Common myeloid progenitor, CD34-positive (primary cell): ENCODE measurements at regions not wholly inside any gene's neighbourhood (a gene's known extent, or its start where the extent isn't known, plus 50 kb on each side); places are given as distances from the start of the nearest gene placed in this dataset.

Experiments
- CTCF ChIA-PET: fragments of 350-600 bp; sonication (Branson Sonifier 250); formaldehyde crosslinking; loops from one replicate; lab custom pipeline; 2021; ENCODE audit warnings: antibody characterized with exemption; lab: Charles Lee
- POLR2A ChIA-PET: fragments of 350-600 bp; sonication (Branson Sonifier 250); formaldehyde crosslinking; loops from one replicate; lab custom pipeline; 2021; ENCODE audit warnings: antibody characterized with exemption; lab: Charles Lee
- DNase-seq, 3 donors: peaks; one replicate each; pipeline versions ENCODE4 v3.0.0 to v3.0.0-alpha.2; 2013
- H3K27ac ChIP-seq, 2 experiments: 1 replicate in 1 of 2; 2 replicates in 1 of 2; pipeline ENCODE4 v1.7.0; 2013; ENCODE audit warnings: inconsistent platforms in 2 of 2, low read length in 2 of 2, mild to moderate bottlenecking in 2 of 2, low read depth in 1 of 2, moderate library complexity in 1 of 2; ENCODE audit not compliant: severe bottlenecking in 2 of 2, insufficient read depth in 1 of 2, poor library complexity in 1 of 2
- H3K27me3 ChIP-seq, 5 experiments: replicated peaks in 2 of 5; 1 replicate in 3 of 5; 2 replicates in 2 of 5; pipeline versions ENCODE4 v1.6.1 to v1.7.0; 2013; ENCODE audit warnings: low read length in 4 of 5, mild to moderate bottlenecking in 2 of 5, moderate library complexity in 2 of 5, inconsistent platforms in 1 of 5; ENCODE audit not compliant: insufficient read depth in 5 of 5, control insufficient read depth in 4 of 5
- H3K36me3 ChIP-seq, 4 experiments: 1 replicate in 2 of 4; 2 replicates in 2 of 4; pipeline versions ENCODE4 v1.6.1 to v1.7.0; 2013; ENCODE audit warnings: low read length in 3 of 4, control low read depth in 1 of 4, mild to moderate bottlenecking in 1 of 4; ENCODE audit not compliant: control insufficient read depth in 4 of 4, insufficient read depth in 4 of 4
- H3K4me1 ChIP-seq, 4 experiments: 1 replicate in 3 of 4; 2 replicates in 1 of 4; pipeline versions ENCODE4 v1.6.1 to v1.7.1; 2013; ENCODE audit warnings: low read length in 3 of 4, mild to moderate bottlenecking in 3 of 4, control low read depth in 1 of 4, inconsistent platforms in 1 of 4, moderate library complexity in 1 of 4; ENCODE audit not compliant: control insufficient read depth in 4 of 4, insufficient read depth in 4 of 4; ENCODE audit errors: control extremely low read depth in 1 of 4
- H3K4me3 ChIP-seq, 7 experiments: 1 replicate in 4 of 7; 2 replicates in 3 of 7; pipeline versions ENCODE4 v1.5.1 to v1.7.0; 2013; ENCODE audit warnings: mild to moderate bottlenecking in 7 of 7, low read length in 6 of 7, moderate library complexity in 6 of 7, inconsistent platforms in 2 of 7, low read depth in 2 of 7, control low read depth in 1 of 7; ENCODE audit not compliant: insufficient read depth in 4 of 7, control insufficient read depth in 1 of 7; ENCODE audit errors: extremely low read depth in 1 of 7
- H3K9me3 ChIP-seq, 5 experiments: 1 replicate in 4 of 5; 2 replicates in 1 of 5; pipeline versions ENCODE4 v1.6.1 to v1.7.1; 2013; ENCODE audit warnings: low read length in 4 of 5, mild to moderate bottlenecking in 2 of 5, inconsistent platforms in 1 of 5, low read depth in 1 of 5, moderate library complexity in 1 of 5; ENCODE audit not compliant: control insufficient read depth in 4 of 5, insufficient read depth in 2 of 5; ENCODE audit errors: control extremely low read depth in 1 of 5
- WGBS: methylation state at CpG from one replicate; pipeline ENCODE4 v1.1.5; 2013; ENCODE audit not compliant: insufficient coverage; 5-methylcytosine and 5-hydroxymethylcytosine counted together

DNA sequence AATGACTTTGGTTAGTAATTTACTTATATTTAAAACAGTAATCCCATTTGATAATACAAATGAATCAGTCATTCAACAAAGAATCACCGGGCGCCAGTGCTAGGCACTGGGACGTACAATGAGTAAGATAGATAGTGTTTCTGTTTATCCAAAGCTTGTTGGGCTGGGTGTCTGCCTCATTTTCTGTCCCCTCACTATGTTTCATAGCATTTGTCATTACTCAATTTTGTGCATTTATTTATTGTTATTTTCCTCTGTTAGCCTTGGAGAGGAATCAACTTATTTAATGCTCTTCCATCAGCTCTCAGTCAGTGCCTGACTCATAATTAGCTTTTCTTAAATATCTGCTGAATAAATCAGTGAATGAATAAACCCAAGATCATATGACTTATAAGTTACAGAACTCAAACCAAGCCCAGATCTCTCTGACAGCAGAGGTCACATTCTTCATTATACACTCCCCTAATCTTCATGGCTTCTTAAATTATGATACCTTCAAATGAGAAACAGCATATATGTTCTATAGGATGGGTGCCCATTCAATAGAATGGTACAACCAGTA lies 86.2 kb downstream of the TSPAN8 start:
- no peak overlapping the region for H3K4me3 ChIP-seq
- CTCF ChIA-PET, result no interaction called here
- POLR2A ChIA-PET, result no interaction called here
- H3K9me3 ChIP-seq, result peaks cover 0 to 1% (median 0%) of the 10 kb centered on the region in 5 experiments
- no peaks in the 10 kb centered on the region for H3K36me3 ChIP-seq
- no CpG with 5 or more reads among the region's 3 CpGs for WGBS
- H3K4me1 ChIP-seq, result no peaks in the 10 kb centered on the region
- H3K27me3 ChIP-seq, result no peaks in the 10 kb centered on the region
- no peak for DNase-seq
- H3K27ac ChIP-seq, result no peak overlapping the region

DNA sequence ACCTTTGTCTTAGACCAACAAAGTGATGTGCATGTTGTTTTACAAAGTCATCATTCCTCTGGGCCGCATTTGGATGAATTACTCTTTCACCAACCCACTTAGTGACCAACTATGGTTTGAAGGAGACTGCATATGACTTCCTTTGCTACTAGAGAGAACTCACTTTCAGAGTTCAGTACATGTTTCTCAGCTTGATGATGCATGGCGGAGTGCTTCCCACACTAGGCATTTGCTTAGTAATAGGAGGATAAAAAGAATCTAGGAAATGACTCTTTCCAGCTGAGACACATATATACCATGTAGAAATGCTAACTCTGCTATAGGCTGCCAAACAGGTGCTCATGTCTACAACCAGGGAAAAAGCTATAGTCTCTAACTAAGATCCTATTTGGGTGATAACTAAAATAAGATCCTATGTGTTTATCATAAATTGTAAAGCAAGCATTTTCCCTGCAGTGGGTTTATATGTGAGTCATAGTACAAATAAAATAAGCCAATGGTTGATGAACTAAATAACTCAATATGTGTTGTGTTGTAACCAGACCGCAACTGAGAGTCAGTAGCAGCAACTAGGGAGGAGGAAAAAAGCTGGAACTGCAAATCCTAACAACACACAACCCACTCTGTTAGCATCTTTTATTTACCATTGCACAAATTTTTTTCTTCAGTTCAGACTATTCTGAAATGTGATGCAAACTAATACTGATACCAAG lies 87.2 kb downstream of the TSPAN8 start:
- POLR2A ChIA-PET, result no interaction called here
- no peaks in the 10 kb centered on the region for H3K36me3 ChIP-seq
- no peak for DNase-seq
- peaks cover 0 to 1% (median 0%) of the 10 kb centered on the region in 5 experiments for H3K9me3 ChIP-seq
- H3K27ac ChIP-seq, result no peak overlapping the region
- CTCF ChIA-PET, result no interaction called here
- H3K4me1 ChIP-seq, result no peaks in the 10 kb centered on the region
- H3K4me3 ChIP-seq, result no peak overlapping the region
- no peaks in the 10 kb centered on the region for H3K27me3 ChIP-seq
- WGBS, result 100% methylated on average over 1 of the region's 3 CpGs

DNA sequence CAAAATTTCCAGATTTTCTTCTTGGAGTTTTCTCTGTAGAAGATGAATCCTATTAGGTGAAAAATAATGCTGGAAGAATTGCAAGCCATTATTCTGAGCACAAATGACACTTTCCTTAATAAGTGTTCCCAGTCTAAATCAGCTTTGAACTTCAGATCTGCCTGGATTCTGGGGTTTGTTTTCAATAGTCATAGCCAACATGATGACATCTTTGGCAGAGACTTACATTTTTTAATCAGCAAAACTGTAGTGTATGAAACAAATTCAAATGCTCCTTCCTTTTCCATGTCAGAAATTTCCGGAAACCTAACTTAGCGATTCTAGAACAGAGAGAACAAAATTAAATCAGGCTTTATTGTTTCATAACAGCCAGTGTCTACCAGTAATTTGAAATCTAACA lies 88.5 kb downstream of the TSPAN8 start:
- ChIA-PET POLR2A (no interaction called here), CTCF (no interaction called here)
- Histone ChIP-seq H3K27me3 (no peaks in the 10 kb centered on the region), H3K4me1 (no peaks in the 10 kb centered on the region), H3K27ac (no peak overlapping the region), H3K36me3 (no peaks in the 10 kb centered on the region), H3K4me3 (no peak overlapping the region), H3K9me3 (peaks cover 0 to 1% (median 0%) of the 10 kb centered on the region in 5 experiments)
- DNase-seq, result no peak
- WGBS, result no CpG with 5 or more reads among the region's 2 CpGs

GRCh38 chr12:71063087-71063486 lies 94.7 kb downstream of the TSPAN8 start:
- Histone ChIP-seq H3K4me1 (no peaks in the 10 kb centered on the region), H3K27me3 (no peaks in the 10 kb centered on the region), H3K36me3 (no peaks in the 10 kb centered on the region), H3K27ac (no peak overlapping the region), H3K9me3 (no peaks in the 10 kb centered on the region), H3K4me3 (no peak overlapping the region)
- no peak for DNase-seq
- ChIA-PET POLR2A (no interaction called here), CTCF (no interaction called here)
- 100% methylated on average over 1 of the region's 7 CpGs for WGBS

GRCh38 chr12:71061451-71061850 lies 96.3 kb downstream of the TSPAN8 start:
- Histone ChIP-seq H3K27me3 (no peaks in the 10 kb centered on the region), H3K27ac (no peak overlapping the region), H3K9me3 (no peaks in the 10 kb centered on the region), H3K36me3 (no peaks in the 10 kb centered on the region), H3K4me3 (no peak overlapping the region), H3K4me1 (no peaks in the 10 kb centered on the region)
- WGBS, result no CpG with 5 or more reads among the region's 1 CpG
- ChIA-PET CTCF (no interaction called here), POLR2A (no interaction called here)
- no peak for DNase-seq

DNA sequence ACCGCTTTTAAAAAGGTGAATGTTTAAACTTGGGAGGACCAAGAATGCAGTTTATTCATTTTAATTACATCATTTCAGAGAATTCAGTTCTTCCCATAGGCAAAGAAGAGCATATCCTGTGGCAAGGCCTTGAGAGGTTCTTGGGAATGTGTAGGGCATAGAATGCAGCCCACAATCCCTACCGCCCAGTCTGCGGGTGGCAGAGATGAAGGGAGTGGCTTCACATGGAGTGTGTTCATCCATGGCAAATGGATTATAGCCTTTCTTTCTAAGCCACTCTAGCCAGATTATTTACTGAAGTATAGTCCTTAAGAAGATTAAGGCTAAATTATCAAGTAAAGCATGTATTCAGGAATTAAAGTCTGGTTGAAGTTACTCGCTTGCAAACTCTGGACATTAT lies 97.4 kb downstream of the TSPAN8 start:
- Histone ChIP-seq H3K27me3 (no peaks in the 10 kb centered on the region), H3K36me3 (no peaks in the 10 kb centered on the region), H3K4me1 (no peaks in the 10 kb centered on the region), H3K27ac (no peak overlapping the region), H3K9me3 (no peaks in the 10 kb centered on the region), H3K4me3 (no peak overlapping the region)
- no peak for DNase-seq
- WGBS, result 100% methylated on average over 1 of the region's 4 CpGs
- CTCF ChIA-PET, result no interaction called here
- POLR2A ChIA-PET, result no interaction called here

DNA sequence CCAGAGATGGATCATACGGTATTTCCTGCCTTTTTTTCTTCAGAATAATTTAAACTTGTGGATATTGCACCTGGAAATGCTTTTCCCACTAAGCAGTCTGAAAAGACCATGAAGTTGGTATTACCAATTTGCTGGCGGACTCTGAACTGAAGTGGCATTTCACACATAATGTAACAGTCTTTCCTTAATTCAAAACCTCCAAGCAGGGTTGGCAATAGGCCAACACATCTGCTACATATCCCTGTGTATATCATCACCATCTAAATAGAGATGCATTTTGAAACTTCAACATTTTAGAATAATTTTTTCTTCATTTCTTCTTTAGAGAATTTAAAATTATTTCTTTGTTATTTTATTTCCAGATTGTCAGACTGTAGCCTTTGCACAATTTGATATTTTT lies 100.5 kb downstream of the TSPAN8 start:
- Histone ChIP-seq H3K27me3 (no peaks in the 10 kb centered on the region), H3K4me1 (no peaks in the 10 kb centered on the region), H3K36me3 (no peaks in the 10 kb centered on the region), H3K4me3 (no peak overlapping the region), H3K27ac (no peak overlapping the region), H3K9me3 (no peaks in the 10 kb centered on the region)
- 100% methylated on average over 1 of the region's 2 CpGs for WGBS
- ChIA-PET POLR2A (no interaction called here), CTCF (no interaction called here)
- DNase-seq, result no peak
